ENCODE measurements at regions not wholly inside any gene's neighbourhood (a gene's known extent, or its start where the extent isn't known, plus 50 kb on each side); places are given as distances from the start of the nearest gene placed in this dataset.

GRCh38 chr10:31741473-31741872 is 187.2 kb downstream of the ARHGAP12 start:
- H3K36me3 ChIP-seq (ENCODE audit: insufficient read depth, low read length) = no peaks in the 10 kb centered on the region
- no peak overlapping the region for H3K27ac ChIP-seq (ENCODE audit: low read depth, low read length)
- peaks cover 15% of the 10 kb centered on the region for H3K4me1 ChIP-seq (ENCODE audit: control insufficient read depth, insufficient read depth, low read length, unreplicated experiment)
- no peaks in the 10 kb centered on the region for H3K79me2 ChIP-seq (ENCODE audit: control insufficient read depth, insufficient read depth, low read length, unreplicated experiment)
- H3K27me3 ChIP-seq (ENCODE audit: insufficient read depth, low read length) = no peaks in the 10 kb centered on the region
- H3K4me3 ChIP-seq (ENCODE audit: low read depth, low read length) = no peak overlapping the region
- no peak overlapping the region for H2AFZ ChIP-seq (ENCODE audit: low read length, unreplicated experiment)

GRCh38 chr10:31739711-31740110 is 188.9 kb downstream of the ARHGAP12 start:
- Histone ChIP-seq H3K4me1 (ENCODE audit: control insufficient read depth, insufficient read depth, low read length, unreplicated experiment) (no peaks in the 10 kb centered on the region), H3K27ac (ENCODE audit: low read depth, low read length) (no peak overlapping the region), H3K4me3 (ENCODE audit: low read depth, low read length) (no peak overlapping the region), H2AFZ (ENCODE audit: low read length, unreplicated experiment) (no peak overlapping the region), H3K27me3 (ENCODE audit: insufficient read depth, low read length) (no peaks in the 10 kb centered on the region), H3K36me3 (ENCODE audit: insufficient read depth, low read length) (no peaks in the 10 kb centered on the region), H3K79me2 (ENCODE audit: control insufficient read depth, insufficient read depth, low read length, unreplicated experiment) (no peaks in the 10 kb centered on the region)

GRCh38 chr10:31739146-31739545 is 189.5 kb downstream of the ARHGAP12 start:
- H3K36me3 ChIP-seq (ENCODE audit: insufficient read depth, low read length) = no peaks in the 10 kb centered on the region
- H3K79me2 ChIP-seq (ENCODE audit: control insufficient read depth, insufficient read depth, low read length, unreplicated experiment) = no peaks in the 10 kb centered on the region
- H3K4me3 ChIP-seq (ENCODE audit: low read depth, low read length) = no peak overlapping the region
- H3K27me3 ChIP-seq (ENCODE audit: insufficient read depth, low read length) = peaks cover 2% of the 10 kb centered on the region; the same call in 1 of the 2 replicates
- H2AFZ ChIP-seq (ENCODE audit: low read length, unreplicated experiment) = no peak overlapping the region
- H3K4me1 ChIP-seq (ENCODE audit: control insufficient read depth, insufficient read depth, low read length, unreplicated experiment) = no peaks in the 10 kb centered on the region
- no peak overlapping the region for H3K27ac ChIP-seq (ENCODE audit: low read depth, low read length)

- H3K79me2 ChIP-seq (ENCODE audit: control insufficient read depth, insufficient read depth, low read length, unreplicated experiment) = no peaks in the 10 kb centered on the region
- no peak overlapping the region for H2AFZ ChIP-seq (ENCODE audit: low read length, unreplicated experiment)
- H3K27me3 ChIP-seq (ENCODE audit: insufficient read depth, low read length) = peaks cover 45% of the 10 kb centered on the region
- no peaks in the 10 kb centered on the region for H3K36me3 ChIP-seq (ENCODE audit: insufficient read depth, low read length)
- H3K27ac ChIP-seq (ENCODE audit: low read depth, low read length) = no peak overlapping the region
- no peaks in the 10 kb centered on the region for H3K4me1 ChIP-seq (ENCODE audit: control insufficient read depth, insufficient read depth, low read length, unreplicated experiment)
- H3K4me3 ChIP-seq (ENCODE audit: low read depth, low read length) = no peak overlapping the region
Observed at GRCh38 chr10:31731711-31732110, 196.9 kb downstream of the ARHGAP12 start.

- no peak overlapping the region for H3K4me3 ChIP-seq (ENCODE audit: low read depth, low read length)
- peaks cover 45% of the 10 kb centered on the region for H3K27me3 ChIP-seq (ENCODE audit: insufficient read depth, low read length)
- H3K4me1 ChIP-seq (ENCODE audit: control insufficient read depth, insufficient read depth, low read length, unreplicated experiment) = no peaks in the 10 kb centered on the region
- H3K79me2 ChIP-seq (ENCODE audit: control insufficient read depth, insufficient read depth, low read length, unreplicated experiment) = no peaks in the 10 kb centered on the region
- no peak overlapping the region for H2AFZ ChIP-seq (ENCODE audit: low read length, unreplicated experiment)
- no peak overlapping the region for H3K27ac ChIP-seq (ENCODE audit: low read depth, low read length)
- no peaks in the 10 kb centered on the region for H3K36me3 ChIP-seq (ENCODE audit: insufficient read depth, low read length)
Observed at GRCh38 chr10:31730776-31731175, 197.9 kb downstream of the ARHGAP12 start.

GRCh38 chr10:31728698-31729224 is 199.9 kb downstream of the ARHGAP12 start:
- peaks cover 39% of the 10 kb centered on the region for H3K27me3 ChIP-seq (ENCODE audit: insufficient read depth, low read length)
- H3K4me3 ChIP-seq (ENCODE audit: low read depth, low read length) = no peak overlapping the region
- H3K4me1 ChIP-seq (ENCODE audit: control insufficient read depth, insufficient read depth, low read length, unreplicated experiment) = no peaks in the 10 kb centered on the region
- no peak overlapping the region for H3K27ac ChIP-seq (ENCODE audit: low read depth, low read length)
- no peak overlapping the region for H2AFZ ChIP-seq (ENCODE audit: low read length, unreplicated experiment)
- no peaks in the 10 kb centered on the region for H3K79me2 ChIP-seq (ENCODE audit: control insufficient read depth, insufficient read depth, low read length, unreplicated experiment)
- H3K36me3 ChIP-seq (ENCODE audit: insufficient read depth, low read length) = no peaks in the 10 kb centered on the region

- H3K4me3 ChIP-seq (ENCODE audit: low read depth, low read length) = no peak overlapping the region
- H3K4me1 ChIP-seq (ENCODE audit: control insufficient read depth, insufficient read depth, low read length, unreplicated experiment) = no peaks in the 10 kb centered on the region
- H3K79me2 ChIP-seq (ENCODE audit: control insufficient read depth, insufficient read depth, low read length, unreplicated experiment) = no peaks in the 10 kb centered on the region
- H3K27ac ChIP-seq (ENCODE audit: low read depth, low read length) = no peak overlapping the region
- peaks cover 12% of the 10 kb centered on the region; the same call in 1 of the 2 replicates for H3K27me3 ChIP-seq (ENCODE audit: insufficient read depth, low read length)
- H2AFZ ChIP-seq (ENCODE audit: low read length, unreplicated experiment) = no peak overlapping the region
- H3K36me3 ChIP-seq (ENCODE audit: insufficient read depth, low read length) = no peaks in the 10 kb centered on the region
Observed at GRCh38 chr10:31725436-31725835, 203.2 kb downstream of the ARHGAP12 start.

- H3K79me2 ChIP-seq (ENCODE audit: control insufficient read depth, insufficient read depth, low read length, unreplicated experiment) = no peaks in the 10 kb centered on the region
- H2AFZ ChIP-seq (ENCODE audit: low read length, unreplicated experiment) = no peak overlapping the region
- H3K4me3 ChIP-seq (ENCODE audit: low read depth, low read length) = no peak overlapping the region
Observed at GRCh38 chr10:31724296-31724695, 204.3 kb downstream of the ARHGAP12 start.

GRCh38 chr10:31723106-31723750 is 205.4 kb downstream of the ARHGAP12 start:
- Histone ChIP-seq H3K4me3 (ENCODE audit: low read depth, low read length) (no peak overlapping the region), H3K36me3 (ENCODE audit: insufficient read depth, low read length) (no peaks in the 10 kb centered on the region), H2AFZ (ENCODE audit: low read length, unreplicated experiment) (no peak overlapping the region), H3K27me3 (ENCODE audit: insufficient read depth, low read length) (no peaks in the 10 kb centered on the region), H3K27ac (ENCODE audit: low read depth, low read length) (no peak overlapping the region), H3K4me1 (ENCODE audit: control insufficient read depth, insufficient read depth, low read length, unreplicated experiment) (no peaks in the 10 kb centered on the region), H3K79me2 (ENCODE audit: control insufficient read depth, insufficient read depth, low read length, unreplicated experiment) (no peaks in the 10 kb centered on the region)

More at GRCh38 chr10:31724296-31724695, 204.3 kb downstream of the ARHGAP12 start:
- Histone ChIP-seq H3K36me3 (ENCODE audit: insufficient read depth, low read length) (no peaks in the 10 kb centered on the region), H3K27me3 (ENCODE audit: insufficient read depth, low read length) (peaks cover 6% of the 10 kb centered on the region; the same call in 1 of the 2 replicates), H3K4me1 (ENCODE audit: control insufficient read depth, insufficient read depth, low read length, unreplicated experiment) (no peaks in the 10 kb centered on the region), H3K27ac (ENCODE audit: low read depth, low read length) (no peak overlapping the region)

GRCh38 chr10:31721096-31721495 is 207.5 kb downstream of the ARHGAP12 start:
- no peak overlapping the region for H3K27ac ChIP-seq (ENCODE audit: low read depth, low read length)
- no peak overlapping the region for H2AFZ ChIP-seq (ENCODE audit: low read length, unreplicated experiment)
- H3K27me3 ChIP-seq (ENCODE audit: insufficient read depth, low read length) = no peaks in the 10 kb centered on the region
- no peaks in the 10 kb centered on the region for H3K4me1 ChIP-seq (ENCODE audit: control insufficient read depth, insufficient read depth, low read length, unreplicated experiment)
- H3K4me3 ChIP-seq (ENCODE audit: low read depth, low read length) = no peak overlapping the region
- H3K36me3 ChIP-seq (ENCODE audit: insufficient read depth, low read length) = no peaks in the 10 kb centered on the region
- H3K79me2 ChIP-seq (ENCODE audit: control insufficient read depth, insufficient read depth, low read length, unreplicated experiment) = no peaks in the 10 kb centered on the region

- Histone ChIP-seq H3K36me3 (ENCODE audit: insufficient read depth, low read length) (no peaks in the 10 kb centered on the region), H2AFZ (ENCODE audit: low read length, unreplicated experiment) (no peak overlapping the region), H3K79me2 (ENCODE audit: control insufficient read depth, insufficient read depth, low read length, unreplicated experiment) (no peaks in the 10 kb centered on the region), H3K27ac (ENCODE audit: low read depth, low read length) (no peak overlapping the region), H3K4me3 (ENCODE audit: low read depth, low read length) (no peak overlapping the region), H3K27me3 (ENCODE audit: insufficient read depth, low read length) (no peaks in the 10 kb centered on the region), H3K4me1 (ENCODE audit: control insufficient read depth, insufficient read depth, low read length, unreplicated experiment) (no peaks in the 10 kb centered on the region)
Observed at GRCh38 chr10:31720546-31720945, 208.1 kb downstream of the ARHGAP12 start.
